HG03342 (cell line): ENCODE measurements at regions not wholly inside any gene's neighbourhood (a gene's known extent, or its start where the extent isn't known, plus 50 kb on each side); places are given as distances from the start of the nearest gene placed in this dataset.

Experiments
- ATAC-seq: cut with Tn5 transposase; IDR thresholded peaks from one replicate; pipeline ENCODE4 v1.9.1; 2021; ENCODE audit warnings: mild to moderate bottlenecking, moderate library complexity; ENCODE audit not compliant: unreplicated experiment

DNA sequence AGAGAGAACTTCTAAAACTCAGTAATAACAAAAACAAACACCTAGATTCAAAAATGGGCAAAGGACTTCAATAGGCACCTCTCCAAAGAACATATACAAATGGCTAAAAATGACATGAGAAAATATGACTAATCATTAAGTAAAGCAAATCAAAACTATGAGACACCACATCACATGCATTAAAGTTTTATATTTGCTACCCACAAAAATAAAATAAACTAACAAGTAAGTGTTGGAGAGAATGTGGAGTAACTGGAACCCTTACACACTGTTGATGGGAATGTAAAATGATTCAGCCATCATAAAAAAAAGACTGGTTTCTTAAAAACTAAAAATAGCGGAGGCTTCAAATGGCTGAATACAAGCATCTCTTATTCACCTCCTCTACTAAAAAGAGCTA is 262.1 kb upstream of the PKN2 start:
- ATAC-seq, result no peak

DNA sequence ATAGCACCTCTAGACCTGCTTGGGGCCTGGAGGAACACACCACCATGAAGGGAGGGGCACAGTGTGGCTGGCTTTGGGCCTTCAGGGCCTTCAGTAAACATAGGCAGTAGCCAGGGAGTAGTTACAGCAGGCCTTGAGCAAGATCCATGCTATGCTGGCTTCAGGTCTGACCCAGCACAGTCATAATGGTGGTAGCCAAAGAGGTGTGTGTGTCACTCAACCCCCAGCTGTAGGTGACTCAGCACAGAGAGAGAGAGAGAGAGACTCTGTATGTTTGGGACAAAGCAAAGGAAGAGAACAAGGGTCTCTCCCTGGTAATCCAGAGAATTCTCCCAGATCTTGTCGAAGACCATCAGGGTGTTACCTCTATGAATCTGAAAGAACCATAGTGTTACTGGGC is 250.5 kb upstream of the PKN2 start:
- no peak for ATAC-seq

DNA sequence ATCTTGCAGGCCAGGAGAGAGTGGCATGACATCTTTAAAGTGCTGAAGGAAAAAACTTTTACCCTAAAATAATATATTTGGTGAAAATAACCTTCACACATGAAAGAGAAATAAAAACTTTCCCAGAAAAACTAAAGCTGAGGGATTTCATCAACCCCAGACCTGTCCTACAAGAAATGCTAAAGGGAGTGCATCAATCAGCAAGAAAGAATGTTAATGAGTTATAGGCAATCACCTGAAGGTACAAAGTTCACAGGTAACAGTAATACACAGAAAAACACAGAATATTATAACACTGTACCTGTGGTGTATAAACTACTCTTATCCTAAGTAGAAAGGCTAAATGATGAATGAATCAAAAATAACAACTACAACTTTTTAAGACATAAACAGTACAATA is 249.2 kb upstream of the PKN2 start:
- no peak for ATAC-seq

DNA sequence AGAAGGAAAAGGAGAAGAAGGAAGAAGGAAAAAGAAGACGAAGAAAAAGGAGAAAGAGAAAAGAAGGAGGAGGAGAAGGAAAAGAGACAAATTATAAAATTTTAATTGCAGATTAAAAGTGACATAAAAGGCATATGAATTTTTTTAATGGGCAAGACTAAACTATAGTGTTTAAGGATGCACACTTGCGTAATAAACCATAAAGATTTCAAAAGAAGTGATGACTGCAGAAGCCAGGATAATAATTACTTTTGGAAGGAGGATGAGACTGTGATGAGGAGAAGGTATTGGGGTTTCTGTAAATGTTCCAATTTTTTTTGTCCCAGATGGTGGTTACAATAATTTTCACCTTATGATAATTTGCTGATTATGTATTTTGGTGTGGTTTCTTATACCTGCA is 243.1 kb upstream of the PKN2 start:
- ATAC-seq, result no peak

DNA sequence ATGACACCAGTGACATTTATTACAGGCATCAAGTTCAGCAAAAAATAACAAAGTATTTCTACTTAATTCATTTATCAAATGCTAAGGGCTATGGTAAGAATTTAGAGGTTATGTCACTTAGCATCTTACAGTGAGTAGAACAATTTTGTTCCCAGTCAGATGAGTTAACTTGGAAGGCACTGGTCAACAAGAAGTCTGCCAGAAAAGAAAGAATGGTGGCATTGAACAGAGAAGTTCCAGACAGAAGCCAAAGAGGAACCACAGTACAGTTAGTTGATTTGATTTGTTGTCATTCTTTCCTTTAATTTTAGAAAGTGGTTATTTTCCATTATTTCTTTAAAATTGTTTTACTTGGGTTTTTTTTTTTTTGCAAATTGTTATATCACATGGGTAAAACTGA is 232.2 kb upstream of the PKN2 start:
- ATAC-seq, result no peak

DNA sequence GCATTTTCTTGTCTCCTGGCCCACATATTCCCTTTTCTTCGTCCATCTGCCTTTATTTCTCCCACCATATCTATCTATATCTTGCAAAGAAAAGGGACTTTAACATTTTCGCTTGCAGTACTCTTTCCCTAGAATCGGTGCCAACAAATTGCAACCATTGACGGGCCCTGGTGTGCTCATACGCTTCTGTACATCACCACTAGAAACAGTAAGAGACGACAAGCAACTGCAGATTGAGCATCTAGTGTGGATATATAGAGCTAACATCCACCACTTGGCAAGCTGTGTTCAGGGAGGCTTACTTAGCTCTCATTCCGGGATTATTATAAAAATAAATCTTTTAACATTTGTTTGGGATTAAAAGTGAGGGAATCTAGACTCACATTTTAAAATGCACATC is 230.8 kb upstream of the PKN2 start:
- ATAC-seq, result no peak

DNA sequence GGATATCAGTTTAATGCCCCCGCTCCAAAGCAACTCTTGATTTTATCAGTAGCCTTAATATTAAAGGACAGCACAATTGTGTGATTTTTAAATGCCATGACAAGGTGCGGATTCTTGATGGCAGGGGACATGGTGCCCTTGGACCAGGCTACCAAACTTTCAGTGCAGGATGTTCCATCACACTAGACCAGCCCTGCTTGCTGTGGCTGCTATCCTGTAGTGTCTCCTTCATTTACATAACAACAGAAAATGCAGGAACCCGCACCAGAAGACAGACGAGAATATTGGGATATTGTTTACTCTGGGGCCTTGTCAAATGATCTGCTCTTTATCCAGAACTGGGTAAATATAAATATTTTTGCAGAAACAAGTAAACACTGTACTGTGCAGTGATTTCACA is 229.3 kb upstream of the PKN2 start:
- no peak for ATAC-seq

DNA sequence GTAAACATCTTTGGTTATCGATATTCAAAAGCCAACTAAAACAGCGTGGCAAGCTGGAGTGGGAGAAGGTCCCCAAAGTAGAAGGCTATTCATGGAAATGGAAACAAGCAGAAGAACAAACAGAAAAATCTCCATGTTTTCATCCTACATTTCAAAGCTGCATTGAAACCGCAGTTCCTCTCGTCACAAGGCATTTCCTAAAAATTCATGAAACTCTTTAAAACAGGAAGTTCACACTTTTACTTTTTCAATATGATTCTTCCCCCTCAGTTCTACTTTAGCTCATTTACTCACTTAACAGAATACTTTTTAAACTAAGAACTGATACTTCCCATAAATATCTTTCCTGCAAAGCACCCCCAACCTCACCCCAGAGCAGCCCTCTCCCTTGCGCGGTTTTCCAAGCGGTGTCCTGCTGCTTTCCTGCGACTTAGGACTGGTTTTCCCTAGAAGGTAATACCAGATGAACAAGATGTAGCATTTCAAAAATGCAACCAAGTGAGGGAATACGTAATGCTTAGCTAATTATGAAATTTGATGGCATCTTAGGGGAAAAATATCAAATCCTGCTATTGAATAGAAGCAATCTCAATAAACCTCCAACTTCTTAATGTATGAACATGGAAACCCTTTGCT is 228.3 kb upstream of the PKN2 start:
- ATAC-seq, result no peak

DNA sequence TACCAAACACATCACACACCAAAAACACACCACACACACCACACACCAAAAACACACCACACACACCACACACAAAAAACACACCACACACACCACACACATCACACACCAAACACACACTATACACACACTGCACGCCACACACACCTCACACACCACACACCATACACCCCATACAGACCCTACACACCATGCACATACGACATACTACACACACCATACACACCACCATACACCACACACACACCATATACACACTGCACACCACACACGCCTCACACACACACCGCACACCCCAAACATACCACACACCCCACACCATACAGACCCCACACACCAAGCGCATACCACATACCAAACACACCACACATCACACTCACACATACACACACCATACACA is 226.9 kb upstream of the PKN2 start:
- ATAC-seq, result no peak

DNA sequence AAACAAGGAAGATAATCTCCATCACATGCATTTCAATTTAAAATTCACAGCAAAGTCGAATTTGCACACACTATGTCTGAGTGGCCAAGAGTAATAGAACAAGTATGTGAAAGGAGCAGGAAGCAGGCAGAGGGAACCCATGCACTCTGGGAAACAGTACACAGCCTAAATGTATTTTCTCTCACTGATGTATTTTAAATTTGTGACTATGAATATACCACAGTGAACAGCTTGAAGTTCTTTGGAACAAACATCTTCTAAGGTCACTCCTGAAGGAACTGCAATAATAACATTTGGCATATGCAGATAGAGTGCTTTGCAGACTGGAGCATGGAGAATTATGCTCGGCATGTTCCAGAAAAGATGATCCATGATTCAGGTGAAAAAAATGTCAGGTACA is 223.1 kb upstream of the PKN2 start:
- no peak for ATAC-seq

DNA sequence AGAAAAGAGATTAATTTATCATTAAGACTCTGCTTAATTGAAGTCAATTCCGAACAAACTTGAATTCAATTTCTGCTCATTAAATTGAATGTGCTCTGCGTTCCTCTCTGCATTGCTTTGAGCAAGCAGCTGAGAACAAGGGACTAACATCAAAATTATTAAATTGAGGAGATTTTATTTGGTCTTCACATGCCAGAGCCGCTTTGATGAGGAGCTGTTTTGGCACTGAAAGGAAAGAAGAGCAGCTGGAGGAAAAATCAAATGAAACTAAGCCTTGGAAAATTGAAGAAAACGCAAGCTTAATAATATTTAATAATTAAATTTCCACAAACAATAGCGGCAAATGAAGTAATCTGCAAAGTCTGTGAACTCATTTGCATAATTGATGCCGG is 222.0 kb upstream of the PKN2 start:
- no peak for ATAC-seq

DNA sequence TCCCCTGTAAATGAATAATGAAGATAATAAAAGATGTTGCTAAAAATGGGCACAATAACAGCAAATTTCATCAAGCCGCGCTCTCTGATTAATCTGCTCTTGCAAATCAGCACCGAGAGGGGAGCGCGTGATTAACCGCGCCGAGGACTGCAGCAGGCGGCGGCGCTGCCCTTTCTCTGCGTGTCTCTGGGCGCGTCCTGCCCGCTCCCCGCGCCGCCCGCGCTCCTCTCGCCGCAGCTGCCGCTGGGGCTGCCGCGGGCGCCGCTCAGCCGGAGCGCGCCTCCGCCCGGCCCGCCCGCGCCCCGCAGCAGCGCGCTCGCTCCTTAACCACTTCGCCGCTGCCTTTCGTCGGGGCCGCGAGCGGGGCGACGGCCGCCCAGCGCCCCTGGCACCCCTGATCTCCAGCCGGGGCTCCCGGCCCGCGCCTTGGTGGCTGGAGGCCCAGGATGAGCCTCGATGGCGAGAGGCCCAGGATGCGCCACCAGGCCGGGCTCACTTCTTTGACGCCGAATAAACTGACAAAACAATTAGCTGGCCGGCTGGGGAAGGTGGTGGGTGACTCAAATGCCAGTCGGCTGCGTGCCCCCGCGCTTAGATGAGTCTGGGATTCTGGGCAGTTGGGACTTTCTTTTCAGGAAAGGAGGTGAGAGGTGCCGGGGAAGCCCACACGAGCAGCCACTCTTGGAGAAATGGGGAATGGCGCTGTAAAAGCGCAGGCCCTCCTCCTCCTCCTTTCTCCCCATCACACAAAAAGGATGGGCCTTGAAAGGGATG is 221.4 kb upstream of the PKN2 start:
- ATAC-seq, result no peak

DNA sequence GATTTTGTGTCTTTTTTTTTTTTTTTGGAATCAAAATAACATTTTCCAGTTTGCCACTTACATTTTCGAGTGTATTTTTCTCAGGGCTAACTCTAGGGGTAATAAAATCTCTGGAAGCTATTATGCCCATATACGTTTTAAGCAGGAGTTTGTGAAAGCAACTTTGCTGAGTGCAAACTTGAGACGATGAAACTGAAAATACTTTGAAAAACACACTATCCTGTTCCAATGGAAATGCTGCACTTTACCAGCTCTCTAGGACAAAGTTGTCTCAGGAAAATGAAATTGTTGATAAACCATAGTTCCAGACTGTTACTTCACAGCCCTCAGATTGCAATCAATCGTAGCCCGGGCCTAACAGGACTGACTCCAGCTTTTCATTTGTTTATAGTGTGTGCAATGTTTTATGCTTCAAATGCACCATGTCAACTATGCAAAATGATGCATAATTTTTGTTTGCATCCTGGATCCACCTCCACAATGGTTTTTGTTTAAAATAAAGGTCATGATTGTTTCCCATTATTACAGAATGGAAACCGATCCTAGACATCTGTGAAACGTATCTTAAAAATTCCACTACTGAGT is 220.6 kb upstream of the PKN2 start:
- ATAC-seq, result no peak

DNA sequence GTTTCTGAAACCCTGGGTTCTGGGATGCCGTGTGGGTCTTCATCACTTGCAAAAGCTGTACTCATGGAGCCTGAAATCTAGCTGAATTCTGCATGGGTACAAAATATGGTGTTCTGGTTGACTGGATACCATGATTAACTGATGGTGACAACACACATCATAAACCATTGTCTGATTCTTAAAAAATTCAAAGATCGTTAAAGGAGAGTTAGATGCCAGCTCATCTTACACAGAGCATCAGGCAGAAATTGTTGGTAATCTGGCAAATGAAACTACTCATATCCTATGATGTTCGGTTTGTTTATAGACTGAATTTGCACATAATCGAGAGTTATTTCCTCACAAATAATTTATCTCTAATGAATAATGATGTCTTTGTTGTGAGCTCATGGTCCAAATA is 218.1 kb upstream of the PKN2 start:
- no peak for ATAC-seq

DNA sequence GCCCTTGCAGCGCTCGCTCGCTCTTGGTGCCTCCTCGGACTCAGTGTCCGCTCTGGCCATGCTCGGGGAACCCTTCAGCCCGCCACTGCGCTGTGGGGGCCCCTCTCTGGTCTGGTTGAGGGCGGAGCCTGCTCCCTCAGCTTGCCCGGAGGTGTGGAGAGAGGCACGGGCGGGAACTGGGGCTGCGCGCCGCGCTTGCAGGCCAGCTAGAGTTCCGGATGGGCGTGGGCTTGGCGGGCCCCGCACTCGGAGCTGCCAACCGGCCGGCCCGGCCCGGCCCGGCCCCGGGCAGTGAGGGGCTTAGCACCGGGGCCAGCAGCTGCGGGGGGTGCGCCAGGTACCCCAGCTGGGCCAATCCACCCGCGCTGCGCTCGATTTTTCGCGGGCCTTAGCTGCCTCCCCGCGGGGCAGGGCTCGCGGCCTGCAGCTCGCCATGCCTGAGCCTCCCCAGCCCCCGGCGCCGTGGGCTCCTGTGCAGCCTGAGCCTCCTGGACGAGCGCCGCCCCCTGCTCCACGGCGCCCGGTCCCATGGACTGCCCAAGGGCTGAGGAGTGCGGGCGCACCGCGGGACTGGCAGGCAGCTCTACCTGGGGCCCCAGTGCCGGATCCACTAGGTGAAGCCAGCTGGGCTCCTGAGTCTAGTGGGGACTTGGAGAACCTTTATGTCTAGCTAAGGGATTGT is 217.0 kb upstream of the PKN2 start:
- no peak for ATAC-seq

DNA sequence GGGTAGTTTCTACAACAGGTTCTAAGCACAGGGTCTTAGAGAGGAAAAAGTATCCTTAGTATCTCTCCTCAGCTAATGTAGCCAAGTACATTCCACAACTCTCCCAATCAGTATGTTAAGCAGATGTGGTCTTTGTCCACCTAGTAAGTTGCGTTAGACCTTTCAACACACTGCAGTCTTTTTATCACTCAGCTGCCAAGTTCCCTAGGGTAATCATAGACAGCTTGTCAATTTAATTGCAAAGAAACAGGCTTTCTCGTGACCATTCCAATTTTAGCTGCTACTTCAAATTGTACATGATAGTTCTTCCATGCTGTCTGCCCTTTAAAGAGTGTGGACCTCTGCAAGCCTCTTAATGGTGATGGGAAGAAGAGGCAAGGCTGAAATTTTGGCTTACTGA is 211.8 kb upstream of the PKN2 start:
- no peak for ATAC-seq

DNA sequence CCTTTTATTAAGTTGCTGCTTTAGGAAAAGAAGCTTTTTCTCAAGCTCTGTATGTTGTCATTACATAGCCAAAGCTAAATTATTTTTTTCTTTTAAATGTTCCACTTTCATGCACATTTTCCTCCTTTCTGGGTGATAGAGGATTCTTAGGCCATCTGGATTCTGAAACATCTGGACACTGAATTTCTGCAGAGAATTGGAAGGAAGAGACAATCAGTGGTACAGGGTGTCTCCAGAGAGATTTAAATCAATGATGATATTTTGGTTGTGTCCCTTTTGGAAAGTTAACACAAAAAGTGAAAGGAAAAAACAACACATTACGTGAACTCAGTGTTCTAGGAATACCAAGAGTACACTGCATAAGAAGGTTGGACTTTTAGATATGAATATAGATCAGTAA is 211.4 kb upstream of the PKN2 start:
- no peak for ATAC-seq

DNA sequence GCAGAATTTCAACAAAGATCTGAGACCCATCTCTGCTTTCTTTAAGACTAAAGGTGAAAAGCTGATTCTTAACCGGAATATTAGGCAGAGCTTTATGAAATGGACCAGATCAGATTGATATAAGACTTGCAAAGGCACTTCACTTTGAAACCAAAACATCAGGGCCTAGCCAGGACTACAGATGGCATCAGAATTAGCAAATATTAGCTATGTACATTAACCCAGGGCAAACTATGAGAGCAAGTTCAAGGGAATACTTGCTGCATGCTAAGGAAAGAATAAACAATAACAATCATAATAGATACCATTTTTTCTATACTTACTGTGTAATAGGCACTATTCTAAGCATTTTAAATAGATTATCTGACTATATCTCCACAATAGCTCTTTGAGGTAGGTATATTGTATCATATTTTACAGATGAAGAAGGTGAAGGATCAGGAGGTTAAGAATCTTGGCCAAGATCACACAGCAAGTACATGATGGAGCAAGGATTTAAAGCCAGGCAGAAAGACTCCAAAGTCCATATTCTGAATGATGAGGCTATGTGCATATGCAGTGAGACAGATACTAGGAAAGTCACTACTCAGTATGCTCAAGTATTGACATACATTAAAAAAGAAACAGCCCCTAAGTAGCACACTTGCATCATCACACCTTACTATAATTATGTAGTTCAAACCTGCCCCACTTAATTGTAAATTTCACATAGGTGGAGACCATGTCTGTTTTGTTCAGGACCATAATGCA is 209.3 kb upstream of the PKN2 start:
- ATAC-seq, result no peak

DNA sequence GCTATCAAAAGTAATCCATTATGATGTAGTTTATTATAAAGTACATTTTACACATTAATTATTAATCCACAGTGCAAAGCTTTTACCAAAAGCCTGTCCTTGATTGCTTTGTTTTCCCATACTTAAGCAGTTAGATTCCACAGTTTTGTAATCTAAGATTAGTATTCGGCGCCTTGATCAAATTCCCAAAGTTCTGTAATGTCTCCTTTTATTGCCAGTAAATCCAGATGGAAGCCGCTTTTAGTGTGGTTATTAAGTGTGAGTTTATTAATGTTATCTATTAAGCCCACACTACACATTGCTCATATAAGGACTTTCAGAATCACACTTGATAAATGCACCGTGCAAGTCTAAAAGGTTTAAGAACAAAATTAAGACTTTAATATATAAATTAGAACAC is 199.2 kb upstream of the PKN2 start:
- ATAC-seq, result no peak

DNA sequence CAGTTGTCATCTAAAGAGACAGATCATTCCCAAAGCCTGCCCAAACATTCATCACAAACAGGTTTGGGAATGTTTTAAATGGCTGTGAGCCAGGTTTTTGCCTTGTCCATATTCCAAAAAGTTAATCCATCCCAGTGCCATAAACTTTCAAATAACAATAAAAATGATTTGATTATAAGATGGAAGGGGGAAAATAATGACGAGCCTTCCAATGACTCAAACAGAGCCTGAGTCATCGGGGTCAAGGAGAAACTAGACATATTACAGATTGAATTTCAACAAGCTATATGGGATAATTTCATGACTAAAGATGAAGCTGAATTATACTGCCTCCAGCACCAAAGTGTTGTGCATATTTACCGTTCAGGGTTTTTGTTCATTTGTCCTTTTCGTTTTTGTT is 195.8 kb upstream of the PKN2 start:
- no peak for ATAC-seq

DNA sequence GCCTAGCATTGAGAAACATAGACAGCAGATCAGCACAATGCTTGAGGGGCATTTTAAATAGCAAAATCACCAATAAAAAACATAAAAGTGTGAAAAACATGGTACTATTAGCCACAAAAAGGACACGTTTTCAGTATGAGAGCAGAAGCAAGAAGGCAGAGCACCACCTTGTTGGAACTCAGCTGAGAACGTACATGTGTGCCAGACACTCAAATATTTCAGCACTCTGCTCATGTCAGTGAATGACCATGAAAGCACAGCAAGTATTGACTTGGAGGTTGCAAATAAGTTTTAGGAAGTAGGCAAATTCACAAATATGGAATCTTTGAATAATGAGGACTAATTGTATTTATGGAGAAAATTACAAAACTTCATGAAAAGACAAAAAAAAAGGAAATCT is 193.4 kb upstream of the PKN2 start:
- no peak for ATAC-seq
